Body of pancreas (tissue), 4 donors: ENCODE measurements at regions not wholly inside any gene's neighbourhood (a gene's known extent, or its start where the extent isn't known, plus 50 kb on each side); places are given as distances from the start of the nearest gene placed in this dataset.

Experiments used
- ATAC-seq: fragments of 150-250 bp; one replicate; pipeline ENCODE4 v1.9.1; 2016
- DNase-seq, 4 donors: peaks; one replicate each; pipeline ENCODE4 v3.0.0-alpha.2; 2019
- H3K27ac ChIP-seq, 4 donors: fragments of 200-600 bp; sonication (generic); 1 replicate in 3 of 4; 2 replicates in 1 of 4; pipeline versions ENCODE4 v1.5.1 to v1.6.1; 2016 to 2019; ENCODE audit warnings: mild to moderate bottlenecking in 1 of 4, mixed read lengths in 1 of 4, moderate library complexity in 1 of 4
- H3K27me3 ChIP-seq, 2 donors: fragments of 200-600 bp; sonication (generic); one replicate each; pipeline ENCODE4 v1.6.0; 2016; ENCODE audit warnings: mild to moderate bottlenecking in 1 of 2
- H3K36me3 ChIP-seq, 2 donors: fragments of 200-600 bp; sonication (generic); replicated peaks in 1 of 2; 2 replicates each; pipeline ENCODE4 v1.5.1; 2016; ENCODE audit warnings: low read depth in 2 of 2; ENCODE audit not compliant: insufficient read depth in 1 of 2
- H3K4me1 ChIP-seq: fragments of 200-600 bp; sonication (generic); one replicate; pipeline ENCODE4 v1.6.0; 2016
- H3K4me3 ChIP-seq, 2 donors: fragments of 200-600 bp; sonication (generic); 1 replicate in 1 of 2; 2 replicates in 1 of 2; pipeline ENCODE4 v1.5.1; 2016 to 2019
- H3K9me3 ChIP-seq, 3 donors: fragments of 200-600 bp; sonication (generic); 1 replicate in 2 of 3; 2 replicates in 1 of 3; pipeline ENCODE4 v1.5.1; 2016
- POLR2A ChIP-seq, 3 donors: fragments of 450-650 bp; IDR thresholded peaks; one replicate each; pipeline ENCODE4 v1.6.1; 2016; ENCODE audit warnings: antibody characterized with exemption in 3 of 3, mild to moderate bottlenecking in 2 of 3
- WGBS, 2 donors: methylation state at CpG; one replicate each; pipeline ENCODE4 v1.1.5; 2017; 5-methylcytosine and 5-hydroxymethylcytosine counted together
- intact Hi-C: fragments of 100-400 bp; cut with DNase I; formaldehyde crosslinking; loops from one replicate; pipeline ENCODE4 v1.15.1; 2023
- TF ChIP-seq, protein P1 (sequence below), 7 experiments: fragments of 450-650 bp in 4 of 7; fragments of 200-600 bp in 3 of 7; sonication (generic) in 3 of 7; IDR thresholded peaks; one replicate each; pipeline ENCODE4 v1.5.1; 2016 to 2019; ENCODE audit warnings: antibody characterized with exemption in 7 of 7

DNA sequence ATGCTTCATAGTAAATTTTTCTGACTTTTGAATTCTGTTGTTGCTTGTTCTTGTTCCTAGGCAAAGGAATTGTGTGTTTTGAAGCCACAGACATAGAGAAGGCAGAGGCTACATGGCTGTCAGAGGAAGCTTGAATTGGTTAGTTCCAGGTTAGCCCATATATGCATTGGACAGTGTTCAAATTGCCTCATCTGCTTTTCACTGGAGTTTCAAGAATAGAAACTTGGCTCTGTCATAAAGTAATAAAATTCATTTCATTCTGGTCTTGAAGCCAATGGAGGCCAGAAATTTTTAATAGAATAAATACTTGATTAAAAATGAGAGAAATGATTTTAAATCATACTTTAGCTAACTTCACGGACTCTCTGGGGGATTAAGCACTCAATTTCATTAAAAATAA is 178.0 kb downstream of the YIPF5 start:
- DNase-seq: no peak

DNA sequence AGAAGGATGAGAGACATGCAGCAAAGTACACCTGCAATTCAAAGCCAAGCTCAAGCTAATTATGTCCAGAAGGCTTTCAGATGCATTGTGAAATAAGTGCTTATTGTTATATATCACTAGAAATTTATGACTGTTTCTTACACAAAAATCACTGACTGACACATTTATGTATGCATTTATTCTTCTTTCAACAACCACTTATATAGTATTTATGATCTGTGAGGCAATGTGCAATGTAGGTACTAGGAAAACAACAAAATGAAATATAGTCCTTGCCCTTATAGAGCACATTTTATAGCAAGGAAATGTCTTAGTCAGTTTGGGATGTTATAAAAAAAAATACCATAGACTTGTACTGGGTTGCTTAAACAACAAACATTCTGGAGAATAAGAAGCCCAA is 167.6 kb downstream of the YIPF5 start:
- no peak for ATAC-seq
- intact Hi-C loops: no loop called here
- H3K4me1 ChIP-seq: no peaks in the 10 kb centered on the region
- no peak overlapping the region for H3K4me3 ChIP-seq
- H3K9me3 ChIP-seq: no peaks in the 10 kb centered on the region
- no peaks in the 10 kb centered on the region for H3K36me3 ChIP-seq
- H3K27ac ChIP-seq: no peak overlapping the region
- TF ChIP-seq, protein P1, sequence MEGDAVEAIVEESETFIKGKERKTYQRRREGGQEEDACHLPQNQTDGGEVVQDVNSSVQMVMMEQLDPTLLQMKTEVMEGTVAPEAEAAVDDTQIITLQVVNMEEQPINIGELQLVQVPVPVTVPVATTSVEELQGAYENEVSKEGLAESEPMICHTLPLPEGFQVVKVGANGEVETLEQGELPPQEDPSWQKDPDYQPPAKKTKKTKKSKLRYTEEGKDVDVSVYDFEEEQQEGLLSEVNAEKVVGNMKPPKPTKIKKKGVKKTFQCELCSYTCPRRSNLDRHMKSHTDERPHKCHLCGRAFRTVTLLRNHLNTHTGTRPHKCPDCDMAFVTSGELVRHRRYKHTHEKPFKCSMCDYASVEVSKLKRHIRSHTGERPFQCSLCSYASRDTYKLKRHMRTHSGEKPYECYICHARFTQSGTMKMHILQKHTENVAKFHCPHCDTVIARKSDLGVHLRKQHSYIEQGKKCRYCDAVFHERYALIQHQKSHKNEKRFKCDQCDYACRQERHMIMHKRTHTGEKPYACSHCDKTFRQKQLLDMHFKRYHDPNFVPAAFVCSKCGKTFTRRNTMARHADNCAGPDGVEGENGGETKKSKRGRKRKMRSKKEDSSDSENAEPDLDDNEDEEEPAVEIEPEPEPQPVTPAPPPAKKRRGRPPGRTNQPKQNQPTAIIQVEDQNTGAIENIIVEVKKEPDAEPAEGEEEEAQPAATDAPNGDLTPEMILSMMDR (IDR thresholded peaks at IDR 0.05): no peak
- TF ChIP-seq POLR2A (IDR thresholded peaks at IDR 0.05): no peak
- no peak for DNase-seq
- H3K27me3 ChIP-seq: no peaks in the 10 kb centered on the region

More for the DNA sequence above, 178.0 kb downstream of the YIPF5 start:
- 88 to 95% methylated on average over 1 of the region's 1 CpG for WGBS, 2 donors
- ATAC-seq: no peak
- H3K36me3 ChIP-seq: no peaks in the 10 kb centered on the region
- intact Hi-C loops: no loop called here
- TF ChIP-seq, protein P1 (IDR thresholded peaks at IDR 0.05): no peak
- no peak for TF ChIP-seq POLR2A (IDR thresholded peaks at IDR 0.05)
- H3K4me1 ChIP-seq: no peaks in the 10 kb centered on the region
- no peaks in the 10 kb centered on the region for H3K9me3 ChIP-seq
- no peak overlapping the region for H3K27ac ChIP-seq
- no peaks in the 10 kb centered on the region for H3K27me3 ChIP-seq
- no peak overlapping the region for H3K4me3 ChIP-seq

DNA sequence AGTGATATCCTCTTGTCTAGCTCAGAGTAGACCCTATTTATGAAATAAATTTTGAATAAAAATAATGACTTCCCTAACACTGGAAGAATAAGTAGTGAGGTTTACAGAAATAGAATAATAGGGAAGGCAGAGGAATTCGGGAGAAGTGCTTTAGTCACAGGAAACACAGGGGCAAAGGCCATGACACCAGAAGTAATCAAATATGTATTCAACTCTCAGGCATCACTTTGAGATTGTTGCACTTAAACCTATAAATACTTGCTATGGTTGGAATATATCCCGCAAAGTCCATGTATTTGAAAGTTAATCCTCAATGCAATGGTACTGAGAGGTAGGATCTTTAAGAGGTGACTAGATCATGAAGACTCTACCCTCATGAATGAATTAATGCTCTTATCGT is 166.8 kb downstream of the YIPF5 start:
- intact Hi-C loops: no loop called here
- 63% methylated on average over 3 of the region's 3 CpGs for WGBS, 2 donors
- Histone ChIP-seq H3K9me3 (no peaks in the 10 kb centered on the region), H3K36me3 (no peaks in the 10 kb centered on the region), H3K4me3 (no peak overlapping the region), H3K27ac (no peak overlapping the region), H3K27me3 (no peaks in the 10 kb centered on the region), H3K4me1 (no peaks in the 10 kb centered on the region)
- no peak for DNase-seq
- TF ChIP-seq POLR2A (IDR thresholded peaks at IDR 0.05): no peak
- TF ChIP-seq, protein P1 (IDR thresholded peaks at IDR 0.05): no peak
- no peak for ATAC-seq

DNA sequence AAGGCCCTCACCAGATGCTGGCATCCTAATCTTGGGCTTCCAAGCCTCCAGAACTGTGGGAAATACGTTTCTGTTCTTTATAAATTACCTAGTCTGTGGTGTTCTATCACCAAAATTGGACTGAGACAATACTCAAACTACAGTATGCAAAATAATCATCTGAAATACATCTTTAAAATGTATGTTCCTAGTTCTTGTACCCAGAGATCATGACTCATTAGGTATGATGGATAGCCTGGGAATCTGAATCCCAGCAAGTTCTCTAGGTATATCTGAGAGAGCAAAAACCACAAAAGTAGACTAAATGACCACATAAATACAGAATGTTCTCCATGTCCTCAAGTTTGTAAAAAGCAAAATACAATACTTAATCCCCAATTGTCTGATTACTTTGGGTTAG is 166.3 kb downstream of the YIPF5 start:
- DNase-seq (no peak), ATAC-seq (no peak)
- Histone ChIP-seq H3K36me3 (no peaks in the 10 kb centered on the region), H3K9me3 (no peaks in the 10 kb centered on the region), H3K27ac (no peak overlapping the region), H3K4me1 (no peaks in the 10 kb centered on the region), H3K4me3 (no peak overlapping the region), H3K27me3 (no peaks in the 10 kb centered on the region)
- 6 to 35% methylated on average over 1 of the region's 1 CpG for WGBS, 2 donors
- TF ChIP-seq, protein P1 (IDR thresholded peaks at IDR 0.05): no peak
- no peak for TF ChIP-seq POLR2A (IDR thresholded peaks at IDR 0.05)
- intact Hi-C loops: no loop called here

DNA sequence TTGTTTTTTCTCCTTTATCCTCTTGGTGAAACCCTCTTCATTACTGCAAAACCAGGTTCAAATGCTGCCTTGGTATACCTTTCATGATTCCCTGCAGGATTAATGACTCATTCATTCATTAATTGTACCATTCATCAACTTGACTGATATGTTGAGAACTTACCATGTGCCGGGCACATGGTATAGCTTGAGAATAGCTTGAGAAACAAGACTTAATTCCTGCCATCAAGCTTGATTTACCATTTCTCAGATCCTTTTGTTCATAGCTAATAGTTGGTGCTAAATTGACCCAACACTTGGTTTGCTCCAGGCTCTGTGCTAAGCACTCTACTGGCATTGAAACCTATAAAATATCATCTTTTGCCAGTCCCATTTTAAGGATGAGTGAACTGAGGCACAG is 165.7 kb downstream of the YIPF5 start:
- Histone ChIP-seq H3K4me1 (no peaks in the 10 kb centered on the region), H3K36me3 (no peaks in the 10 kb centered on the region), H3K9me3 (no peaks in the 10 kb centered on the region), H3K4me3 (no peak overlapping the region), H3K27ac (no peak overlapping the region), H3K27me3 (no peaks in the 10 kb centered on the region)
- no peak for DNase-seq
- no peak for ATAC-seq
- 88 to 97% methylated on average over 1 of the region's 1 CpG for WGBS, 2 donors
- intact Hi-C loops: no loop called here
- TF ChIP-seq, protein P1 (IDR thresholded peaks at IDR 0.05): no peak
- TF ChIP-seq POLR2A (IDR thresholded peaks at IDR 0.05): no peak
